ENCODE measurements at regions not wholly inside any gene's neighbourhood (a gene's known extent, or its start where the extent isn't known, plus 50 kb on each side); places are given as distances from the start of the nearest gene placed in this dataset.
"Not testable (repeated sequence)": the region's sequence is repeated elsewhere in the genome, so short reads cannot be mapped to it uniquely, and the experiment has no call there.

- H3K79me2 ChIP-seq (ENCODE audit: insufficient read depth, low read depth, low read length): no peaks in the 10 kb centered on the region
- no peak overlapping the region for H3K27ac ChIP-seq (ENCODE audit: low read depth, low read length, poor library complexity, severe bottlenecking)
- H4K20me1 ChIP-seq (ENCODE audit: insufficient read depth, low read length): no peaks in the 10 kb centered on the region
- intact Hi-C loops (cut with micrococcal nuclease; ENCODE audit: unreplicated experiment): no loop called here
- no peaks in the 10 kb centered on the region for H3K36me3 ChIP-seq (ENCODE audit: insufficient read depth, low read length)
- DNase-seq (ENCODE audit: low spot score): no peak
- ChIA-PET POLR2A (no interaction called here), CTCF (ENCODE audit: unreplicated experiment) (interaction anchor here (0.6 kb wide), 1 partner anchor 25 kb away, joined by 3 read pairs; no protein-coding TSS in a partner anchor)
- H3K4me1 ChIP-seq (ENCODE audit: insufficient read depth, low read length, poor library complexity, severe bottlenecking): no peaks in the 10 kb centered on the region
- H2AFZ ChIP-seq (ENCODE audit: low read length): no peak overlapping the region
- no peaks in the 10 kb centered on the region for H3K9me2 ChIP-seq (ENCODE audit: insufficient read depth, low read length)
- H3K4me3 ChIP-seq (ENCODE audit: low read depth, low read length, poor library complexity, severe bottlenecking): no peak overlapping the region
- TF ChIP-seq EZH2phosphoT487 (IDR thresholded peaks at IDR 0.05; ENCODE audit: borderline replicate concordance, low read depth, low read length) (no peak), CTCF (conservative IDR thresholded peaks at IDR 0.05; ENCODE audit: low read length) (no peak)
- no peak overlapping the region for H3K4me2 ChIP-seq (ENCODE audit: low read length)
- BruUV-seq (replicated peaks): no TSS peak
- no peaks in the 10 kb centered on the region for H3K9me3 ChIP-seq (ENCODE audit: low read length)
These were observed 346.9 kb downstream of the GADD45G start for GRCh38 chr9:89951675-89952074.

GRCh38 chr9:89952401-89952800 is 347.6 kb downstream of the GADD45G start:
- no peaks in the 10 kb centered on the region for H3K9me3 ChIP-seq (ENCODE audit: low read length)
- H3K4me3 ChIP-seq (ENCODE audit: low read depth, low read length, poor library complexity, severe bottlenecking): no peak overlapping the region
- no peaks in the 10 kb centered on the region for H4K20me1 ChIP-seq (ENCODE audit: insufficient read depth, low read length)
- H3K4me2 ChIP-seq (ENCODE audit: low read length): no peak overlapping the region
- intact Hi-C loops (cut with micrococcal nuclease; ENCODE audit: unreplicated experiment): no loop called here
- no peaks in the 10 kb centered on the region for H3K36me3 ChIP-seq (ENCODE audit: insufficient read depth, low read length)
- H3K4me1 ChIP-seq (ENCODE audit: insufficient read depth, low read length, poor library complexity, severe bottlenecking): no peaks in the 10 kb centered on the region
- H3K9me2 ChIP-seq (ENCODE audit: insufficient read depth, low read length): no peaks in the 10 kb centered on the region
- no peak overlapping the region for H2AFZ ChIP-seq (ENCODE audit: low read length)
- BruUV-seq (replicated peaks): no TSS peak
- CTCF ChIA-PET (ENCODE audit: unreplicated experiment): interaction anchor here (0.6 kb wide), 1 partner anchor 26 kb away, joined by 3 read pairs; no protein-coding TSS in a partner anchor
- no peaks in the 10 kb centered on the region for H3K79me2 ChIP-seq (ENCODE audit: insufficient read depth, low read depth, low read length)
- H3K27ac ChIP-seq (ENCODE audit: low read depth, low read length, poor library complexity, severe bottlenecking): no peak overlapping the region
- POLR2A ChIA-PET: no interaction called here
- DNase-seq (ENCODE audit: low spot score): no peak
- TF ChIP-seq EZH2phosphoT487 (IDR thresholded peaks at IDR 0.05; ENCODE audit: borderline replicate concordance, low read depth, low read length) (no peak), CTCF (conservative IDR thresholded peaks at IDR 0.05; ENCODE audit: low read length) (no peak)

GRCh38 chr9:89953263-89953662 is 348.5 kb downstream of the GADD45G start:
- POLR2A ChIA-PET; H3K79me2 ChIP-seq (ENCODE audit: insufficient read depth, low read depth, low read length); intact Hi-C loops (cut with micrococcal nuclease; ENCODE audit: unreplicated experiment); CTCF ChIA-PET (ENCODE audit: unreplicated experiment); H4K20me1 ChIP-seq (ENCODE audit: insufficient read depth, low read length); H3K9me2 ChIP-seq (ENCODE audit: insufficient read depth, low read length); BruUV-seq (replicated peaks); DNase-seq (ENCODE audit: low spot score); H3K36me3 ChIP-seq (ENCODE audit: insufficient read depth, low read length); H2AFZ ChIP-seq (ENCODE audit: low read length); H3K9me3 ChIP-seq (ENCODE audit: low read length); H3K27ac ChIP-seq (ENCODE audit: low read depth, low read length, poor library complexity, severe bottlenecking); H3K4me2 ChIP-seq (ENCODE audit: low read length); H3K4me1 ChIP-seq (ENCODE audit: insufficient read depth, low read length, poor library complexity, severe bottlenecking); H3K4me3 ChIP-seq (ENCODE audit: low read depth, low read length, poor library complexity, severe bottlenecking): not testable (repeated sequence)

Data from OCI-LY7 (cell line).